Activated B cell treated with CpG ODN at 0.5 μM for 24 hours (primary cell): ENCODE measurements at regions not wholly inside any gene's neighbourhood (a gene's known extent, or its start where the extent isn't known, plus 50 kb on each side); places are given as distances from the start of the nearest gene placed in this dataset.

Experiments
- ATAC-seq: fragments of 200-7000 bp; cut with Tn5 transposase; one replicate; pipeline ENCODE4 v1.10.0; 2021; ENCODE audit warnings: low read depth, mild to moderate bottlenecking, moderate library complexity
- CTCF ChIA-PET: fragments of 350-600 bp; sonication (Branson Sonifier 250); formaldehyde crosslinking; loops from one replicate; lab custom pipeline; 2021; ENCODE audit warnings: antibody characterized with exemption; lab: Charles Lee
- POLR2A ChIA-PET: fragments of 350-600 bp; sonication (Branson Sonifier 250); formaldehyde crosslinking; loops from one replicate; lab custom pipeline; 2021; ENCODE audit warnings: antibody characterized with exemption; lab: Charles Lee
- DNase-seq: peaks from one replicate; pipeline ENCODE4 v3.0.0; 2022
- H3K27ac Mint-ChIP-seq: one replicate; pipeline ENCODE4 v1.8.0; 2020; ENCODE audit warnings: mixed read lengths
- H3K27me3 Mint-ChIP-seq: one replicate; pipeline ENCODE4 v1.8.0; 2021; ENCODE audit warnings: mixed read lengths
- H3K36me3 Mint-ChIP-seq: one replicate; pipeline ENCODE4 v1.8.0; 2021; ENCODE audit warnings: low read depth, mixed read lengths
- H3K4me1 Mint-ChIP-seq: one replicate; pipeline ENCODE4 v1.8.0; 2021; ENCODE audit warnings: mixed read lengths
- H3K4me3 Mint-ChIP-seq: one replicate; pipeline ENCODE4 v1.8.0; 2020; ENCODE audit warnings: mild to moderate bottlenecking, mixed read lengths
- H3K9me3 Mint-ChIP-seq: one replicate; pipeline ENCODE4 v1.8.0; 2020; ENCODE audit warnings: mixed read lengths
- intact Hi-C: fragments of 100-400 bp; cut with micrococcal nuclease; formaldehyde crosslinking; loops from one replicate; pipeline ENCODE4 v1.15.1; 2024
- TF ChIP-seq, protein P1 (sequence below): fragments of 200-600 bp; IDR thresholded peaks from one replicate; pipeline ENCODE4 v1.8.0; 2022; ENCODE audit warnings: antibody characterized with exemption, mild to moderate bottlenecking

DNA sequence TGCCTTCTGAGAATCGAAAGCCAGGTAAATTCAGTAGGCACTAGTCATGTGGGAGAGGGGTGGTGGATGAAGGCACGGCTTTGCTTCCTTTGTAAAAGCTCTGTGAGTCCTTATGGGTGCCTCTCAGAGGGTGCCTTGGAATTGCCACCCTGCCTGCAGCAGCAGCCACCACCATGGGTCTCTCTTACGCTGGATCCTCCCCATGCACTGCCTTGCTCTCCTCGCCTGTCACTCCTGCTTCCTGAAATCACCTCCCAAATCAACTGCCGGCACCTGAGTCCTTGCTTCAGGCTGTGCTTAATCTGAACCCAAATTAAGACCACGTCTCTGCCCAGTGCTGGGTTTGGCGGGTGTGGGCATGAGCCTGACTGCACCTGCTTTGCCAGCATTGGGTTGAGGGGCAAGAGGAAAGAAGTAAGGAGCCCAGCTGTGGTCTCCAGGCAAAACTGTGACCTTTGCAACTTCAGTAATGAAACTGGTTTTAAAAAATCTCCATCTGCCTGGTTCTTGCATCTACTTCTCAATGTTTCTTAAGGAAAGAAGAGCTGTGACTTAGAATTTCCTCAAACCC lies 55.9 kb upstream of the CLMN start:
- Mint-ChIP-seq H3K4me3 (no peak overlapping the region), H3K27me3 (peaks cover 9% of the 10 kb centered on the region), H3K27ac (no peak overlapping the region)

GRCh38 chr14:95374239-95374997 lies 54.7 kb upstream of the CLMN start:
- no peaks in the 10 kb centered on the region for H3K36me3 Mint-ChIP-seq
- ChIA-PET POLR2A (no interaction called here), CTCF (no interaction called here)
- peaks cover 7% of the 10 kb centered on the region for H3K4me1 Mint-ChIP-seq
- H3K27ac Mint-ChIP-seq = no peak overlapping the region
- H3K4me3 Mint-ChIP-seq = no peak overlapping the region
- H3K27me3 Mint-ChIP-seq = peaks cover 9% of the 10 kb centered on the region
- intact Hi-C loops = no loop called here
- TF ChIP-seq, protein P1, sequence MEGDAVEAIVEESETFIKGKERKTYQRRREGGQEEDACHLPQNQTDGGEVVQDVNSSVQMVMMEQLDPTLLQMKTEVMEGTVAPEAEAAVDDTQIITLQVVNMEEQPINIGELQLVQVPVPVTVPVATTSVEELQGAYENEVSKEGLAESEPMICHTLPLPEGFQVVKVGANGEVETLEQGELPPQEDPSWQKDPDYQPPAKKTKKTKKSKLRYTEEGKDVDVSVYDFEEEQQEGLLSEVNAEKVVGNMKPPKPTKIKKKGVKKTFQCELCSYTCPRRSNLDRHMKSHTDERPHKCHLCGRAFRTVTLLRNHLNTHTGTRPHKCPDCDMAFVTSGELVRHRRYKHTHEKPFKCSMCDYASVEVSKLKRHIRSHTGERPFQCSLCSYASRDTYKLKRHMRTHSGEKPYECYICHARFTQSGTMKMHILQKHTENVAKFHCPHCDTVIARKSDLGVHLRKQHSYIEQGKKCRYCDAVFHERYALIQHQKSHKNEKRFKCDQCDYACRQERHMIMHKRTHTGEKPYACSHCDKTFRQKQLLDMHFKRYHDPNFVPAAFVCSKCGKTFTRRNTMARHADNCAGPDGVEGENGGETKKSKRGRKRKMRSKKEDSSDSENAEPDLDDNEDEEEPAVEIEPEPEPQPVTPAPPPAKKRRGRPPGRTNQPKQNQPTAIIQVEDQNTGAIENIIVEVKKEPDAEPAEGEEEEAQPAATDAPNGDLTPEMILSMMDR = no peak
- DNase-seq (no peak), ATAC-seq (no peak)
- H3K9me3 Mint-ChIP-seq = peaks cover 8% of the 10 kb centered on the region

More for the DNA sequence above, 55.9 kb upstream of the CLMN start:
- no peaks in the 10 kb centered on the region for H3K36me3 Mint-ChIP-seq
- peaks cover 3% of the 10 kb centered on the region for H3K4me1 Mint-ChIP-seq
- ATAC-seq = no peak
- intact Hi-C loops = no loop called here
- ChIA-PET POLR2A (no interaction called here), CTCF (no interaction called here)
- TF ChIP-seq, protein P1 = no peak
- no peak for DNase-seq
- peaks cover 21% of the 10 kb centered on the region for H3K9me3 Mint-ChIP-seq

DNA sequence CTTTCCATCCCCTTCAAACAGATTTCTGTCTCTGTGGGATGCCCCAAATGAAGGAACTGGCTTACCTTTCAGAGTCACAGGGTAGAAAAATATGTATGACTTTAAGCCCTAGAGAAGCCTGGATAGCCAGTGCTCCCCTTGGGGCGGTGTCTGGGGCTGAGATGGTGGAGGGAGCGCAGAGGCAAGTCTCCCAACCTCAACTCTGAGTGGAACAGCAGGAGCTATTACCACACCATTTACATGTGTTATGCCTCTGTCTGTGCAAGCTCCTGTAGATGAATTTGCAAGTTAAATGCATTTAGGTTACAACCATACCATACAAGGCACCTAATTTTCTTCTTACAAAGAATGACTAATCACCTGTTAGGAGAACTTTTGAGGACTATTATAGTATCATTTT lies 50.4 kb upstream of the CLMN start:
- no peak overlapping the region for H3K27ac Mint-ChIP-seq
- H3K9me3 Mint-ChIP-seq = no peaks in the 10 kb centered on the region
- peaks cover 7% of the 10 kb centered on the region for H3K4me1 Mint-ChIP-seq
- peaks cover 13% of the 10 kb centered on the region for H3K27me3 Mint-ChIP-seq
- H3K36me3 Mint-ChIP-seq = no peaks in the 10 kb centered on the region
- ATAC-seq (no peak), DNase-seq (no peak)
- no peak overlapping the region for H3K4me3 Mint-ChIP-seq
- ChIA-PET POLR2A (no interaction called here), CTCF (no interaction called here)
- intact Hi-C loops = no loop called here
- TF ChIP-seq, protein P1 = no peak
